Prostate gland (tissue), 2 donors: ENCODE measurements at regions not wholly inside any gene's neighbourhood (a gene's known extent, or its start where the extent isn't known, plus 50 kb on each side); places are given as distances from the start of the nearest gene placed in this dataset.
"Not testable (repeated sequence)": the region's sequence is repeated elsewhere in the genome, so short reads cannot be mapped to it uniquely, and the experiment has no call there.

Experiments used
- DNase-seq: peaks from one replicate; pipeline ENCODE4 v3.0.0-alpha.2; 2019; ENCODE audit warnings: low spot score
- H3K27ac ChIP-seq, 2 donors: fragments of 200-600 bp; sonication (generic); 2 replicates each; pipeline ENCODE4 v1.5.1; 2017 to 2019
- H3K27me3 ChIP-seq: fragments of 200-600 bp; sonication (generic); replicated peaks from 2 replicates; pipeline ENCODE4 v1.5.1; 2019; ENCODE audit not compliant: insufficient read depth
- H3K36me3 ChIP-seq, 2 donors: fragments of 200-600 bp; sonication (generic); 1 replicate in 1 of 2; 2 replicates in 1 of 2; pipeline versions ENCODE4 v1.5.1 to v1.8.1; 2017 to 2019
- H3K4me1 ChIP-seq: fragments of 200-600 bp; sonication (generic); replicated peaks from 2 replicates; pipeline ENCODE4 v1.5.1; 2019
- H3K4me3 ChIP-seq, 2 donors: fragments of 200-600 bp; sonication (generic); 2 replicates each; pipeline ENCODE4 v1.5.1; 2017 to 2019
- H3K9me3 ChIP-seq: fragments of 200-600 bp; sonication (generic); 2 replicates; pipeline ENCODE4 v1.5.1; 2017
- CTCF ChIP-seq, 4 experiments: fragments of 200-600 bp in 2 of 4; fragments of 450-650 bp in 2 of 4; sonication (generic) in 2 of 4; IDR thresholded peaks; 1 replicate in 3 of 4; 2 replicates in 1 of 4; pipeline ENCODE4 v1.5.1; 2016 to 2019; ENCODE audit warnings: antibody characterized with exemption in 4 of 4, mild to moderate bottlenecking in 2 of 4, moderate library complexity in 2 of 4
- POLR2A ChIP-seq: fragments of 450-650 bp; IDR thresholded peaks from one replicate; pipeline ENCODE4 v1.6.1; 2016; ENCODE audit warnings: antibody characterized with exemption, mild to moderate bottlenecking
- POLR2AphosphoS5 ChIP-seq: sonication (generic); formaldehyde crosslinking; IDR thresholded peaks from one replicate; pipeline ENCODE4 v1.6.1; 2017; ENCODE audit warnings: antibody characterized with exemption
- WGBS: methylation state at CpG from one replicate; pipeline ENCODE4 v1.1.5; 2018; 5-methylcytosine and 5-hydroxymethylcytosine counted together
- intact Hi-C: fragments of 100-400 bp; cut with DNase I; formaldehyde crosslinking; loops from one replicate; pipeline ENCODE4 v1.14.2; 2022

DNA sequence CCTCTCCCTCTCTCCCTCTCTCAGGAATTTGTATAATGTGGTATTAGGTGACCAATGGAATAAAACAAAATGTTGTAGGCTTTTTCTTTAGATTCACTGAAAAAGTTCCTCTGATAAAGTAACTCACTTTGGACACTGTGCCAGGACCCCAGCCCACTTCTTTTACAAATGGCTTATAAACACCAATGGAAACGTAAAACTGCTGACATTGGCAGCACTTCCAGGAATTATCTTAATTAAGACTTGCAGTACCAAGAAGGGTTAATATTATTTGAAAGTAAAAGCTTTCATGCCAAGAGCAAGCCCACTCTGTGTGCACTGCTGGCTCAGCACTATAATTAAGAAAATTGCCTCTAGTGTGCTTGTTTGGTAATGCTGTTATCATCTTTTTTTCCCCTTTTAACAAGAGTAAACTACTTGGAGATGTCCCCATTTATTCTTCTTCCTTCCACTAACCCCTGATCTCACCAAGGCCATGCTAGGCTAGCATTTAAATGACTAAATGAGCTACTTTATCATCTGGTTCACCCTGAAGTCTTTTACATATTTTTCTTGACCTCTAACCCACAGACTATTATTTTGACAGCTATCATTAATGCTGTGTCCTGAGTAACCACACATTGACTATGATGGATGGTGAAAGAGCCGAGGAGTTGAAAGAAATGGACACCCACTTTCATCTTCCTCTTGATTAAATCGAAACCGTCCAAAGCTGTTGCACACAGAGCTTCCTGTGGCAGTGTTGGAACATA lies 232.2 kb upstream of the ETAA1 start:
- no peaks in the 10 kb centered on the region for H3K9me3 ChIP-seq
- DNase-seq = no peak
- no peaks in the 10 kb centered on the region for H3K4me1 ChIP-seq
- intact Hi-C loops = no loop called here
- no peak overlapping the region for H3K4me3 ChIP-seq
- WGBS = 74% methylated on average over 4 of the region's 4 CpGs
- TF ChIP-seq CTCF (IDR thresholded peaks at IDR 0.05) = no peak
- no peak for TF ChIP-seq POLR2AphosphoS5
- TF ChIP-seq POLR2A = no peak
- no peaks in the 10 kb centered on the region for H3K36me3 ChIP-seq
- H3K27ac ChIP-seq = no peak overlapping the region
- no peaks in the 10 kb centered on the region for H3K27me3 ChIP-seq

GRCh38 chr2:67165523-67165990 lies 231.6 kb upstream of the ETAA1 start:
- Histone ChIP-seq H3K4me3 (no peak overlapping the region), H3K27me3 (no peaks in the 10 kb centered on the region), H3K9me3 (no peaks in the 10 kb centered on the region), H3K4me1 (no peaks in the 10 kb centered on the region), H3K36me3 (no peaks in the 10 kb centered on the region), H3K27ac (no peak overlapping the region)
- intact Hi-C loops = no loop called here
- TF ChIP-seq POLR2A (no peak), POLR2AphosphoS5 (no peak), CTCF (IDR thresholded peaks at IDR 0.05) (no peak)
- no peak for DNase-seq

- DNase-seq, H3K36me3 ChIP-seq, H3K4me1 ChIP-seq, intact Hi-C loops, H3K27ac ChIP-seq, H3K4me3 ChIP-seq, H3K27me3 ChIP-seq, H3K9me3 ChIP-seq: not testable (repeated sequence)
- 92% methylated on average over 2 of the region's 2 CpGs for WGBS
Measured at GRCh38 chr2:67166511-67166910, 230.6 kb upstream of the ETAA1 start.

DNA sequence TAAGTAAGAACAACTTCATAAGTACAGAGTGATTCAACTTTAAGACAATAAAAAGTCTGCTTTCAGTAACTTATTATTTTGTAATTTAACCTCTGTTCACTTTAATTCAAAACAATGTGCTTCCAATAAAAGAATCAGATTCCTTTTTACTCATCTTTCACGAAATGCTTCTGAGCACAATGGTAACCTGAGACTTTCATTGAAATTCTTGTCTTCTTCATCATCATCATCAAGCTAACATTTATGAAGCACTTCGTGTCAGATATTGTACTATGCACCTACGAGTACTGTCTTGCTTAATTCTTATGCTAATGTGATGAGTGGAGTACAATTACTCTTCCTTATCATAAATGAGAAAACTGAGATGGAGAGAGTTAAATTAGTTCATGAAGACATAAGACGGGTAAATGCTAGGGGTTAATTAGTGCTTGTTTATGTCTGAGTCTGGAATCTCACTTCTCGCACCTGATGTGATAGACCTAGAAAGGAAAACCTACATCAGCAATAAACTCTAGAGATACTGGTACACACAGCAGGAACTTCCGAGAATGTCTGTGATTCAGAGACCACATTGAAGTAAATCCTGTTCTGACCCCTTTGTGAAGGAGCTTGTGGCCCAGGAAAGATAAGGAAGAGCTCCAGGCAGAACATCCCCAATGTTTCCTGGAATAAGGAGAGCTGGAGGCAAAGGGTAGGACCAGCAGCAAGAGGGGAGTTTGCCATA lies 227.6 kb upstream of the ETAA1 start:
- intact Hi-C loops = no loop called here
- Histone ChIP-seq H3K27ac (no peak overlapping the region), H3K27me3 (no peaks in the 10 kb centered on the region), H3K36me3 (no peaks in the 10 kb centered on the region), H3K9me3 (no peaks in the 10 kb centered on the region), H3K4me1 (no peaks in the 10 kb centered on the region), H3K4me3 (no peak overlapping the region)
- WGBS = 62% methylated on average over 6 of the region's 6 CpGs
- TF ChIP-seq CTCF (IDR thresholded peaks at IDR 0.05) (no peak), POLR2AphosphoS5 (no peak), POLR2A (no peak)
- DNase-seq = no peak

DNA sequence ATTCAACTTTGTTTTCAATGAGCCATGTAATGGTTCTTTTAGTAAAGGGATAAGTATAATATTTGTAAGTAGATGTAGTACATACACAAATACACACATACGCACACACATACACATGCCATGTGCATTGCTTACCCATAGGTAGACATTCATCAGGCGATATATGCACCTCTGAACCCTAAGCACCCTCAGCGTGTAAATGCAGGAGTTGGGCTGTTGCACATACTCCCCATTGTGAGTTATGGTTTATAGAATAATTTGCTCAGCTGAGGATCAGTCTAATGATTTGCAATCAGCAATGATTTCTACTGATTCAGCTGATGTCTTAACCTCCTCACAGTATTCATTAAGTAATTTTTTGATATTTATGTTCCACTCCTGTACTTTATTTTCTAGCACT lies 217.6 kb upstream of the ETAA1 start:
- intact Hi-C loops = no loop called here

More for the DNA sequence above, 217.6 kb upstream of the ETAA1 start:
- Histone ChIP-seq H3K27me3 (no peaks in the 10 kb centered on the region), H3K9me3 (no peaks in the 10 kb centered on the region), H3K36me3 (no peaks in the 10 kb centered on the region), H3K27ac (no peak overlapping the region), H3K4me1 (no peaks in the 10 kb centered on the region), H3K4me3 (no peak overlapping the region)
- TF ChIP-seq CTCF (IDR thresholded peaks at IDR 0.05) = no peak
- no peak for TF ChIP-seq POLR2A
- no peak for TF ChIP-seq POLR2AphosphoS5
- WGBS = 93% methylated on average over 3 of the region's 3 CpGs
- no peak for DNase-seq
